ENCODE measurements at regions not wholly inside any gene's neighbourhood (a gene's known extent, or its start where the extent isn't known, plus 50 kb on each side); places are given as distances from the start of the nearest gene placed in this dataset.

- peak; percentile 13 to 58 (median 32) for DNase-seq
These were observed 496.4 kb downstream of the BUD13 start for GRCh38 chr11:116276051-116277044.

- no peak for DNase-seq
These were observed 497.2 kb downstream of the BUD13 start for GRCh38 chr11:116275635-116276034.

GRCh38 chr11:116274521-116274920 is 498.3 kb downstream of the BUD13 start:
- DNase-seq = no peak

GRCh38 chr11:116272181-116272789 is 500.5 kb downstream of the BUD13 start:
- no peak for DNase-seq

GRCh38 chr11:116271479-116271878 is 501.3 kb downstream of the BUD13 start:
- DNase-seq = no peak

GRCh38 chr11:116267146-116267545 is 505.6 kb downstream of the BUD13 start:
- no peak for DNase-seq

GRCh38 chr11:116263770-116264169 is 509.0 kb downstream of the BUD13 start:
- no peak for DNase-seq

GRCh38 chr11:116263019-116263418 is 509.8 kb downstream of the BUD13 start:
- no peak for DNase-seq

- DNase-seq = no peak
These were observed 510.4 kb downstream of the BUD13 start for GRCh38 chr11:116262370-116262769.

GRCh38 chr11:116261606-116262005 is 511.2 kb downstream of the BUD13 start:
- DNase-seq = no peak

GRCh38 chr11:116258821-116259220 is 514.0 kb downstream of the BUD13 start:
- DNase-seq = no peak

- DNase-seq = no peak
These were observed 514.9 kb downstream of the BUD13 start for GRCh38 chr11:116257883-116258282.

- no peak for DNase-seq
These were observed 515.7 kb downstream of the BUD13 start for GRCh38 chr11:116257092-116257491.

GRCh38 chr11:116256215-116256614 is 516.6 kb downstream of the BUD13 start:
- no peak for DNase-seq

- DNase-seq = no peak
These were observed 517.4 kb downstream of the BUD13 start for GRCh38 chr11:116255321-116255953.

- DNase-seq = no peak
These were observed 522.6 kb downstream of the BUD13 start for GRCh38 chr11:116250155-116250554.

GRCh38 chr11:116249561-116249960 is 523.2 kb downstream of the BUD13 start:
- no peak for DNase-seq

GRCh38 chr11:116244889-116245288 is 527.9 kb downstream of the BUD13 start:
- no peak for DNase-seq

- no peak for DNase-seq
These were observed 528.3 kb downstream of the BUD13 start for GRCh38 chr11:116244439-116244838.

GRCh38 chr11:116243991-116244390 is 528.8 kb downstream of the BUD13 start:
- DNase-seq = no peak

- no peak for DNase-seq
These were observed 530.8 kb downstream of the BUD13 start for GRCh38 chr11:116242006-116242405.

- DNase-seq = no peak
These were observed 532.1 kb downstream of the BUD13 start for GRCh38 chr11:116240710-116241109.

- DNase-seq = no peak
These were observed 533.5 kb downstream of the BUD13 start for GRCh38 chr11:116239247-116239646.
